GM12892 (cell line): ENCODE measurements at regions not wholly inside any gene's neighbourhood (a gene's known extent, or its start where the extent isn't known, plus 50 kb on each side); places are given as distances from the start of the nearest gene placed in this dataset.
A peak's percentile ranks its signal among the peaks of the same experiment; 100 is the strongest.
"Not testable (repeated sequence)": the region's sequence is repeated elsewhere in the genome, so short reads cannot be mapped to it uniquely, and the experiment has no call there.

Experiments used
- DNase-seq: peaks from one replicate; pipeline ENCODE4 v3.0.0; 2011; ENCODE audit not compliant: insufficient read length
- FAIRE-seq: peaks from 2 replicates; lab custom pipeline; 2011; peaks lifted over from hg19 to GRCh38; lab: Jason Lieb, UNC
- POLR2A ChIP-seq: IDR thresholded peaks from 2 replicates; pipeline ENCODE4 v1.6.1; 2011; ENCODE audit warnings: low read depth, low read length, control low read depth
- POLR2AphosphoS5 ChIP-seq: IDR thresholded peaks from 2 replicates; pipeline ENCODE4 v1.6.1; 2011; ENCODE audit warnings: low read depth, low read length, control low read depth
- TAF1 ChIP-seq: IDR thresholded peaks from 2 replicates; pipeline ENCODE4 v1.6.1; 2011; ENCODE audit warnings: low read depth, mild to moderate bottlenecking, control low read depth, low read length, borderline replicate concordance

DNA sequence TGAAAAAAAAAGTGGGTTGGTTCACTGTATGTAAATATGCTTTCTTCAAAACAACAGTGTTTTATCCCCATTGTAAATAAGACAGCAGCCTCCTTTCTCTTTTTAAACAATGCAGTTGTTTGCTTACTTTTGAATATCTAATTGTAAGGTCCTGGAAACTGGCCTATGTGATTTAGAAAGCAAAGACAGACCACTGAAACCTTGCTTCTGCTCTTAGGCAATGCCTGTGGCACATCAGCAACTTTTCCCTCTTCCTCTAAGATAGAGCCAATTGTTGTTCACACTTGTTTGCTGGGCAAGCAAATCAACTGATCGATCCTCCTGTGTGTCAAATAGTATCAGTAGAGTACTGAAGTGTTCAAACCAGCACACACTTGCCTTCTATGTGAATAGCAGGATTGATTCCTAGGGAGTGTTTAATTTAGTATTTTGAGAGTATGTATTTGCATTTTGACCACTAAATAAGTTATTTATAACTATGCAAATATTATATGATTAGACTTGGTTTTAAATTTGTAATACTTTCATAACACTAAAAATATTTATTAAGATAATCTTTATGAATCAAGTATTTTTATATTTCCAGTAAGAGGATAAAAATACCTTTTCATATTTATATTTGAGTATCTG lies 55.4 kb upstream of the GRPR start:
- DNase-seq (no peak), FAIRE-seq (peak; percentile 95)
- TF ChIP-seq POLR2A (no peak), TAF1 (no peak), POLR2AphosphoS5 (no peak)

GRCh38 chrX:16063921-16064320 lies 59.4 kb upstream of the GRPR start:
- FAIRE-seq (no peak), DNase-seq (no peak)
- TF ChIP-seq POLR2AphosphoS5 (no peak), POLR2A (no peak), TAF1 (no peak)

- DNase-seq (no peak), FAIRE-seq (peak; percentile 75)
- TF ChIP-seq POLR2AphosphoS5 (no peak), POLR2A (no peak)
These were observed 60.2 kb upstream of the GRPR start for GRCh38 chrX:16063141-16063540.

DNA sequence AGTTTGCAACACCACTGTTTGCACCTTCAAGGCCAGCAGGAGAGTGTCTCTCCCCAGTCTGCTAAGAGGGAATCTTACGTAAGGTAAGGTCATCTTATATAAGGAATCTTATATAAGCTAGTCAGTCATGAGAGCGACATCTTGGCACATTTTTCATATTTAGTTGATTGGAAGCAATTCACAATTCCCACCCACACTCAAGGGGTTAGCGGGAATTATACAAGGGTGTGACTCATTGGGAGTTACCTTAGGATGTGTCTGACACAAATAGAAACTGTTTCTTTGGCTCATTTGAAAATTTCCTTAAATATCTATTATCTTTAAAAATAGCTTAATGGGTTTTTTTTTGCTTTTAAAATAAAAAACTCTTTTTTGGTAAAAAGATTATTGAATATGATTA lies 62.1 kb upstream of the GRPR start:
- no peak for TF ChIP-seq POLR2AphosphoS5
- no peak for TF ChIP-seq TAF1
- TF ChIP-seq POLR2A: no peak
- no peak for DNase-seq
- peak; percentile 36 for FAIRE-seq

DNA sequence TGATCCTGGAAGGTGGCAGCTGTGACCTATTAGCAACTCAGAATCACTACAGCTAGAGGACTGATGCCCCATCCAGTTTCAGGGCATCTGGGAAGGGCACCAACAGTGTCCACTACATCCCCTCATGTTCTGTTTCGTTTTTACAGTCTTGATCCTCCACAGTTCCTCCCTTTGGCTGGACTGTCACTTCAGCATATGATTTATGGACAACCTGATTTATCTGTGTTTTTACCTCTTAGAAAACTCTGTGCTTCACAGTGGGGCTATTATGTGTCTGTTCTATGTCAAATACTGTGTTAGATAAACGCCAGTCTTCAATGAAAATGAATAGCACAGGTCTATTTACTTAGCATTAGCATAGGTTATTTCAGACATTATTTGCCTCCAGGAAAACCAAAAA lies 63.1 kb upstream of the GRPR start:
- DNase-seq: no peak
- peak; percentile 67 for FAIRE-seq
- TF ChIP-seq POLR2A: no peak
- no peak for TF ChIP-seq TAF1
- TF ChIP-seq POLR2AphosphoS5: no peak

- not testable (repeated sequence) for DNase-seq, FAIRE-seq
These were observed 74.2 kb upstream of the GRPR start for GRCh38 chrX:16049126-16049525.

- no peak for DNase-seq
- no peak for FAIRE-seq
- TF ChIP-seq POLR2A (no peak), TAF1 (no peak), POLR2AphosphoS5 (no peak)
These were observed 80.4 kb upstream of the GRPR start for GRCh38 chrX:16042980-16043379.

GRCh38 chrX:16039834-16040233 lies 83.5 kb upstream of the GRPR start:
- DNase-seq (no peak), FAIRE-seq (peak; percentile 75)
- TF ChIP-seq POLR2A (no peak), POLR2AphosphoS5 (no peak)

DNA sequence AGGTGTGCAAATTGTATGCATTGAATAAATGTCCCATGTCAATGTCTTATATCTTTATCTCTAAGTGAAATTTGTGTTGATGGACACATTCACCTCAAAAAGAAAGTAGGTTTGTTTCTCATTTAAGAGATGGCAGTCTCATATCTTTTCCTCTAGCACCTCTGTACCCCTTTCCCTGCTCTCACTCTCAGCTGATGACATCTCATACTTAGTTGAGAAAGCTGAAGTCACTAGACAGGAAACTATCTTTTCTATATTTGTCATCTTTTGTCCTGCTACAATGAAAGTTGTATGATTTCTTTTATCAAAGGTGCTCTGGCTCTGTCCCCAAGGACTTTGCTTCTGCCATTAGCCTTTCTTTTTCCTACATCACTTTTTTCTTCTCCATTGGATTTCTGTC lies 84.0 kb upstream of the GRPR start:
- FAIRE-seq (no peak), DNase-seq (no peak)
- TF ChIP-seq TAF1 (no peak), POLR2AphosphoS5 (no peak), POLR2A (no peak)

- no peak for DNase-seq
- no peak for TF ChIP-seq POLR2A
- no peak for TF ChIP-seq POLR2AphosphoS5
- TF ChIP-seq TAF1: no peak
- no peak for FAIRE-seq
These were observed 90.0 kb upstream of the GRPR start for GRCh38 chrX:16033331-16033730.

- DNase-seq (no peak), FAIRE-seq (no peak)
- TF ChIP-seq POLR2AphosphoS5: no peak
- TF ChIP-seq POLR2A: no peak
- TF ChIP-seq TAF1: no peak
These were observed 94.8 kb upstream of the GRPR start for GRCh38 chrX:16028576-16028975.

DNA sequence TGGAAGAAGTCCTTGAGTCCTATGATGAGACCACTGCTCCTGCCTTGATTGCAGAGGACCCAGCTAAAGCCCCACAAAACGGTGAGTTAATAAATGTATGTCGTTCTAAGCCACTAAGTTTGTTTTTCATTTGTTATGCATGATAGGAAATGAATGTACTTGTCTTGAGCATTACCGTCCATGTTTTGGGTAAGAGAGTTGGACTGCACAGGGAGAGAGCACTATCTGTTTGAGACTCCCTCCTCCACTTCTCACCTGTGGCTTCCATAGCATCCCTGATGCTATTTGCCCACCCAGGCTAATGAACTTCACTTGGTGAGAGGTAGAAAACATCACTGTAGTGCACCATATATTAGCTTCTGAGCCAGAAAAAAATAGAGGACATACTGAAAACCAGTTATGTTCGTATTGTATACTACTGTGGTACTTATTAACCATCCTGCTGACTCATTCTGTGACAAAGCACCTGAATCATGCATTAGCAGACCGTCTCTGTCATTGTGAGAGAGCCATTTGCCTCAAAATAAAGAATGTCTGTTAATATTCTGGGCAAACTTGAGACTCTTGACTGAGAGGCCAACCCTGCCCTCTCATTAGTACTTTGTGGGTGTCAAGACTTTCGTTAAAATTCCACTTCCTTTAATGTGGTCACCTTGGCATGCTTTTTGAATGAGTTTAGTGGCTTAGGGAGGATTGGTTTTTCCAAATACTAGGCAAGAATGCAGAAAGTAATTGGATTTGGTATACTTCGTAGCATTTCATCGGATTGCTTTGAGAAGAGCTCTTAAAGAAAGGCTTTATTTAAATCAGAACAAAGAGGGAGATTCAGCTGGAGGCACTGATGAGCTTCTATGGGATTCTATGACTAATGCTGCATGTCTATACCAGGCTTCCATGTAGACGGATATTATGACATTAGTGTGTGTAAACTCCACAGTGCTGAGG lies 99.3 kb upstream of the GRPR start:
- DNase-seq: no peak
- peak; percentile 95 for FAIRE-seq
- no peak for TF ChIP-seq POLR2AphosphoS5
- TF ChIP-seq TAF1: no peak
- TF ChIP-seq POLR2A: no peak

DNA sequence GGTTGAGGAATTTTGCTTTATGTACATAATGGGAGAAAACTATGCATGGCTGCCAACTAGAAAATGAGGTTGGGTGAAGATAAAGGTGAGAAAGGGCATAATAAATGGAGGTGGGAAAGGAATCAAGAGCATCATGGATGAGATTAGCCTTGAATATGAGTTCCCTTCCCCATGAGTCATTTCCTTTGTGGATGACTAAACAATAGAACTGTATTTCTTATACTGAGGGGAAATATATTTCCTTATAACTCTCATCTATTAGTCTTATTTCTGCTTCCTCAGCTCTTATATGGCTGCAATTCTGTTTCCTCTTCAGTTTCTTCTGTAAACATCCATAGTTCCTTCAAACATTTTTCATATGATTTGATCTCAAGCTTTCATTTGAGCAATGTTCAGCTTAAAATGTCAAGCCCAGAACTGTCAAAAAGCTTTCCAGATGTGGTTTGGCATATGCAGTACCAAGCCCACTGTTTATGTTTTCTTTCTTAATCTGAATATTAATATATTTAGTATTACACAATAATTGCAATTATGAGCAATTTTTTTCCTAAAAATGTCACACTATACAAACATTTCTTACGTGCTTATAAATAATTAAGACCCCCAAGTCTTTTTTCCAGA lies 100.7 kb upstream of the GRPR start:
- TF ChIP-seq TAF1 (no peak), POLR2A (no peak), POLR2AphosphoS5 (no peak)
- DNase-seq (no peak), FAIRE-seq (no peak)
